Testis (tissue), 2 donors: ENCODE measurements at regions not wholly inside any gene's neighbourhood (a gene's known extent, or its start where the extent isn't known, plus 50 kb on each side); places are given as distances from the start of the nearest gene placed in this dataset.

Experiments used
- DNase-seq: peaks from one replicate; pipeline ENCODE4 v3.0.0-alpha.2; 2019
- H3K27ac ChIP-seq, 2 donors: fragments of 200-600 bp; sonication (generic); one replicate each; pipeline ENCODE4 v1.5.1; 2019
- H3K27me3 ChIP-seq: fragments of 200-600 bp; sonication (generic); one replicate; pipeline ENCODE4 v1.5.1; 2019
- H3K36me3 ChIP-seq: fragments of 200-600 bp; sonication (generic); one replicate; pipeline ENCODE4 v1.5.1; 2017; ENCODE audit warnings: low read depth; ENCODE audit errors: missing control alignments
- H3K4me1 ChIP-seq: fragments of 200-600 bp; sonication (generic); one replicate; pipeline ENCODE4 v1.5.1; 2019
- H3K4me3 ChIP-seq, 2 donors: fragments of 200-600 bp; sonication (generic); one replicate each; pipeline ENCODE4 v1.5.1; 2017 to 2019
- H3K9me3 ChIP-seq: fragments of 200-600 bp; sonication (generic); one replicate; pipeline ENCODE4 v1.5.1; 2017
- CTCF ChIP-seq, 3 experiments: fragments of 450-650 bp in 2 of 3; fragments of 200-600 bp in 1 of 3; sonication (generic) in 1 of 3; IDR thresholded peaks; one replicate each; pipeline ENCODE4 v1.5.1; 2016 to 2019; ENCODE audit warnings: antibody characterized with exemption in 3 of 3, mild to moderate bottlenecking in 2 of 3, moderate library complexity in 1 of 3
- POLR2A ChIP-seq: fragments of 450-650 bp; IDR thresholded peaks from one replicate; pipeline ENCODE4 v1.6.1; 2017; ENCODE audit warnings: antibody characterized with exemption, mild to moderate bottlenecking, moderate library complexity
- WGBS, 2 donors: methylation state at CpG; one replicate each; pipeline ENCODE4 v1.1.5; 2018; 5-methylcytosine and 5-hydroxymethylcytosine counted together
- intact Hi-C: fragments of 100-400 bp; cut with DNase I; formaldehyde crosslinking; loops from one replicate; pipeline ENCODE4 v1.15.1; 2023; ENCODE audit warnings: low total_unique reads

DNA sequence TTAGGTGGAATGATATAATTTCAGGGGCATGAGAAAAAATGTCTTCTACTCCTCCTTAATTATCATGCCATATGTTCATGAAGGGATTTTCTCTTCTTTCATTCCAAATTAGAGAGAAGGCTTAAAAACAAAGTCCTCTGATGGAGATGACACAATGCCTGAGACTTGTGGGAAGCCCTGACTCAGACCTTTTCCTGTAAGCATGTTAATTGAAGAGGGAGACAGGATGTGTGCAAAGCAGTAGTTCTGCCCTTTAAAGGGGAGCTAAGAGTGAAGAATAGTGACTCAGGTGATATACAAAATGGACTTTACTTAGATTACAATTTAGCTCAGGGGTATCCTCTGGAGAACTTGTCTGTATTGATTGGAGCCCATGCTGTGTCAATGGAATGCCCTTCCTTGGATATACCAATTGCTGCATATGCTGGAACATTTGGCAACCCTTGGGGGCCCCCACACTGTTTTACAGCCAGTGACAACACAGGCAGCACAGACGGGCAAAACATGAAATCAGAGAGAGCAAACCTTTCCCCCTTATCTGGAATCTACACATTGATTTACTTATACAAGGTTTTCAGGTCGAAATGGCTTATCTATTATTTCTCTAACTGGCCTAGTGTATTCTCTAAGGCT lies 81.3 kb downstream of the IZUMO3 start:
- no peak overlapping the region for H3K27ac ChIP-seq
- no peaks in the 10 kb centered on the region for H3K9me3 ChIP-seq
- no peaks in the 10 kb centered on the region for H3K36me3 ChIP-seq
- no peaks in the 10 kb centered on the region for H3K4me1 ChIP-seq
- no peak for DNase-seq
- intact Hi-C loops = no loop called here
- TF ChIP-seq POLR2A (no peak), CTCF (IDR thresholded peaks at IDR 0.05) (no peak)
- 69 to 74% methylated on average over 2 of the region's 2 CpGs for WGBS, 2 donors
- H3K27me3 ChIP-seq = no peaks in the 10 kb centered on the region
- H3K4me3 ChIP-seq = no peak overlapping the region

GRCh38 chr9:24462951-24463350 lies 82.7 kb downstream of the IZUMO3 start:
- intact Hi-C loops = no loop called here
- no peaks in the 10 kb centered on the region for H3K36me3 ChIP-seq
- H3K4me1 ChIP-seq = no peaks in the 10 kb centered on the region
- H3K27ac ChIP-seq = no peak overlapping the region
- 68 to 72% methylated on average over 4 of the region's 4 CpGs for WGBS, 2 donors
- no peak for DNase-seq
- no peak overlapping the region for H3K4me3 ChIP-seq
- H3K27me3 ChIP-seq = no peaks in the 10 kb centered on the region
- H3K9me3 ChIP-seq = no peaks in the 10 kb centered on the region
- TF ChIP-seq POLR2A (no peak), CTCF (IDR thresholded peaks at IDR 0.05) (no peak)

DNA sequence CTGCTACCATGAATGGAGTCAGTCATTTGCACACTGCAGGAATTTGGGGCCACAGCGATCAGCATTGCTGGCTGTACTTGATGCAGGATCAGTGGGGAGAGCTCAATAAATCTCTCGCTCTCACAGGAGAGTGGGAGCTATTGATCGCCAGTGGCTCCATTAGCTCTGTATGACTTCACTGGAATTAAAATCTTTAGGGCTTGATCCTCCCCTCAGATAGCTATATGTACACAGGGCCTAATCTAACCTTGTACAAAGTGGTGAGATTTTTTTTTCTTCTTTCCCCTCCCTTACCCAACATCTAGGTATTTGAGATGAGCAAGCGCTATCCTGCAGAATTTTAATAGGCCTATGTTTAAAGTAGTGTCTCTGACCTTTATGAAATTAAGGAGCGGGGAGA lies 84.9 kb downstream of the IZUMO3 start:
- WGBS, 2 donors = 85% methylated on average over 5 of the region's 5 CpGs
- Histone ChIP-seq H3K4me3 (no peak overlapping the region), H3K4me1 (no peaks in the 10 kb centered on the region), H3K36me3 (no peaks in the 10 kb centered on the region), H3K27me3 (no peaks in the 10 kb centered on the region), H3K27ac (no peak overlapping the region), H3K9me3 (no peaks in the 10 kb centered on the region)
- no peak for TF ChIP-seq POLR2A
- no peak for TF ChIP-seq CTCF (IDR thresholded peaks at IDR 0.05)
- DNase-seq = no peak
- intact Hi-C loops = no loop called here

DNA sequence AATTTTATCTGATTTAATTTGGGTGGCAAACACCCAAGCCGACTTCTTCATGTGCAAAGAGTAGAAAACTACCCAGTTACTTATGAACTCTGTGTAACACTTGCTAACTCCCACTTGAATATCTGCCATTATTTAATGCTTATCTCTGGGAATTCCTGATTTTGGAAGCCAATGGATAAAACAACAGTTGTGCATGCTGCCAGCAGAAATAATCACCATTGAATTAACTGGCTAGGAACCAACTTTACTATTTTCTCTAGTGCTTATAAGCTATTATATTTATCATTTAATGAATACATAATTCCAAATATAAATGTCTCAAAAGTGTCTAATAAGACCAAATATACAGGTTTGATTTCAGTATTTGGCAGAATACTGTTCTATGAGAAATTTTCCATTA lies 85.7 kb downstream of the IZUMO3 start:
- no peak for DNase-seq
- no peak for TF ChIP-seq CTCF (IDR thresholded peaks at IDR 0.05)
- TF ChIP-seq POLR2A = no peak
- Histone ChIP-seq H3K9me3 (no peaks in the 10 kb centered on the region), H3K4me1 (no peaks in the 10 kb centered on the region), H3K27me3 (no peaks in the 10 kb centered on the region), H3K4me3 (no peak overlapping the region), H3K27ac (no peak overlapping the region), H3K36me3 (no peaks in the 10 kb centered on the region)
- intact Hi-C loops = no loop called here
- 28 to 33% methylated on average over 1 of the region's 1 CpG for WGBS, 2 donors

GRCh38 chr9:24451346-24451745 lies 94.4 kb downstream of the IZUMO3 start:
- no peak overlapping the region for H3K4me3 ChIP-seq
- no peak overlapping the region for H3K27ac ChIP-seq
- H3K9me3 ChIP-seq = no peaks in the 10 kb centered on the region
- H3K4me1 ChIP-seq = no peaks in the 10 kb centered on the region
- TF ChIP-seq CTCF (IDR thresholded peaks at IDR 0.05) (no peak), POLR2A (no peak)
- WGBS, 2 donors = 65 to 69% methylated on average over 2 of the region's 2 CpGs
- no peak for DNase-seq
- H3K27me3 ChIP-seq = no peaks in the 10 kb centered on the region
- intact Hi-C loops = no loop called here
- H3K36me3 ChIP-seq = no peaks in the 10 kb centered on the region
